Tibial nerve (tissue), 4 donors: ENCODE measurements at regions not wholly inside any gene's neighbourhood (a gene's known extent, or its start where the extent isn't known, plus 50 kb on each side); places are given as distances from the start of the nearest gene placed in this dataset.

ENCODE experiments used
- CTCF ChIP-seq, 5 experiments: fragments of 200-600 bp in 3 of 5; fragments of 450-650 bp in 2 of 5; sonication (generic) in 3 of 5; IDR thresholded peaks; one replicate each; pipeline ENCODE4 v1.5.1; 2016 to 2019; ENCODE audit warnings: antibody characterized with exemption in 5 of 5, mild to moderate bottlenecking in 3 of 5, moderate library complexity in 2 of 5
- EP300 ChIP-seq, 2 donors: sonication (generic); formaldehyde crosslinking; IDR thresholded peaks; one replicate each; pipeline ENCODE4 v1.6.1; 2017; ENCODE audit warnings: antibody characterized with exemption in 2 of 2, mild to moderate bottlenecking in 1 of 2
- POLR2A ChIP-seq, 2 donors: fragments of 450-650 bp; IDR thresholded peaks; one replicate each; pipeline ENCODE4 v1.6.1; 2017; ENCODE audit warnings: antibody characterized with exemption in 2 of 2, mild to moderate bottlenecking in 2 of 2, moderate library complexity in 2 of 2

GRCh38 chr7:54814401-54814800, 55.4 kb upstream of the SEC61G start:
- TF ChIP-seq CTCF (IDR thresholded peaks at IDR 0.05) (no peak), EP300 (IDR thresholded peaks at IDR 0.05) (no peak), POLR2A (IDR thresholded peaks at IDR 0.05) (no peak)
